HG02588 (cell line): ENCODE measurements at regions not wholly inside any gene's neighbourhood (a gene's known extent, or its start where the extent isn't known, plus 50 kb on each side); places are given as distances from the start of the nearest gene placed in this dataset.
"Not testable (repeated sequence)": the region's sequence is repeated elsewhere in the genome, so short reads cannot be mapped to it uniquely, and the experiment has no call there.

Source experiments
- ATAC-seq: cut with Tn5 transposase; IDR thresholded peaks from one replicate; pipeline ENCODE4 v1.9.1; 2021; ENCODE audit warnings: mild to moderate bottlenecking, moderate library complexity; ENCODE audit not compliant: unreplicated experiment

DNA sequence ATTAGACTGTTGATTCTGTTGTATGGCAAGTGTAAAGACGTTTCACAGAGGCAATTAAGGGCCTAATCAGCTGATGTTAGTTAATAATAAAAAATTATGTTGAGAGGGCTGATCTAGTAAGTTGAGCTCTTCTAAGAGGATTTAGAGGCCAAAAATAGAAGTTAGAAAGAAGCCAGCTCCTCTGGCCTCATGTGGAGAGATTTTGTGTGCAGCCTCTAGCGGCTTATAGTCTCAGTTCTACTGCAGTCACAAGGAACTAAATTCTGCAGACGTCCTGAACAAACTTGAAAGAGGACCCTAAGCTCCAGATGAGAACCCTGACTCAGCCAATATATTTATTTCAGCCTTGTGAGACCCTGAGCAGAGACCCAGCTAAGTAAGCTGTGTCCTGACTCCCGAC, 498.6 kb downstream of the BTBD3 start:
- ATAC-seq: no peak

GRCh38 chr20:12433724-12434123, 516.0 kb downstream of the BTBD3 start:
- no peak for ATAC-seq

GRCh38 chr20:12434672-12435071, 517.0 kb downstream of the BTBD3 start:
- no peak for ATAC-seq

DNA sequence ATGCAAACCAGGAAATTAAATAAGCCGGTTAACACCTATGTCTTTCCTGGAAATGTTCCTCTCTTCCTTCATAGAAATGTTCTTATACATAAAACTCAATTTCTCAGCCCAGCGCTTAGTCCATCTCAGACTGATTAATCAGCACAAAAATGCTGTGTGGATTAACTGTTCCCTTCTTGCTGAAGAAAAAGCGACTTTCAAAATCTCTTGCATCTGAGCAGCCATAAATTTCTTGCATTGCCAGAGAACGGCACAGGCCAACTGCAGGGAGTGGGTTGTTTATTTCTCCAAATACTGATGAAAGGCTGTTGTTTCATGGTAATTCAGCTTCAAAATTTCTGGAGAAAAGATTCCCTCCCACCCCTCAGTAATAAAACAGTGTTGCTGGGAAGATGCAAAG, 517.6 kb downstream of the BTBD3 start:
- ATAC-seq: no peak

DNA sequence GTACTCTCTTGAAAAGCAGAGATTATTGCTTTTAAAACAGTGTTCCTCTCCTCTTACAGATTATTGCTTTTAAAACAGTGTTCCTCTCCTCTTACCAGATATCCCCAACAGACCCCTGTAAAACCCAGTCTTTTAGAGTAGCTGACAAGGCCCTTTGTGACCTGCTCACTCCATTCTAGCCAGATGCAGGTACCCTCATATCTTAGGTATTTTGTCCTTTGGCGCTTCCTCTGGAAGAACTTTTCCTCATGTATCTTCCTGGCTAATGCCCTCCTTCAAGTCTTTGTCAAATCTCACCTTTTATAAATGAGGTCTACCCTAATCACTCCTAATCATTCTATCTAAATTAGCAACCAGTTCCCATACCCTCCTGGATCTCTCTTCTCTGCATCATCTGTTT, 536.0 kb downstream of the BTBD3 start:
- ATAC-seq: no peak

- ATAC-seq: no peak
Measured at GRCh38 chr20:12455148-12455547, 537.5 kb downstream of the BTBD3 start.

DNA sequence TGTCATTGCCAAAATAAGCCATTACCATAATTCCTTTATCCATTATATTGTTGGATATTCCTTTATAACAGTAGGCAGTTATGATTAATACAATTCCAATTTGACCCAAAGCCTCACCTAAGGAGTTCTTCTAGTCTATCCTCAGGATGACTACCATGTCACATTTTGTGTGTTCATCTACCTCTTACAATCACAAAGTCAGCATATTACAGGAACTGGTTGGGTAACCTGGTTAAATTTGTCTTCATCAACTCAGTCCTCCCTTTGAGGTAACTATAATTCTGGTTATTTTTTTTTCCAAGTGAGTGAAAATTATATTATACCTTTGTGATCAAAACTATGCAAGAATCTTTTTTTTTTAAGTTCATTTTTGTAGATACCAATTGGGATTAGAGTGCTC, 540.5 kb downstream of the BTBD3 start:
- no peak for ATAC-seq

- no peak for ATAC-seq
Measured at GRCh38 chr20:12464036-12464435, 544.7 kb upstream of the SPTLC3 start.

- ATAC-seq: no peak
Measured at GRCh38 chr20:12466915-12467314, 541.9 kb upstream of the SPTLC3 start.

- no peak for ATAC-seq
Measured at GRCh38 chr20:12467758-12468157, 541.0 kb upstream of the SPTLC3 start.

DNA sequence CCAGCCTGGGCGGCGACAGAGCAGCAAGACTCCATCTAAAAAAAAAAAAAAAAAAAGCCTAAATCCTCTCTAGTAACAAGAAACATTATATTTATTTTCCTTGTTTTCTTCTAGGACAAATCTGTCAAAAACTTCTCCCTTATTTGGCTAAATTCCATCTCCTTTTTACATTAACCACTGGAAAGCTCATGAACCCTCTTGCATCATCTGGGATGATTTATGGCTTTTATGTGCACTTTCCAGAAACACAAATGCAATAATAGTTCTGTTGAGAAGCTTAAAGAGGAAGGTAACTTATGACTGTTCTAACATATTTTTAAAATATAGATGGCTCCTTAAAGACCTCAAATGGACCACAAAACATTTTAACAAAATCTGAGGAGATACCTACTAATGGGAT, 526.1 kb upstream of the SPTLC3 start:
- ATAC-seq: no peak

GRCh38 chr20:12502443-12502842, 506.3 kb upstream of the SPTLC3 start:
- ATAC-seq: no peak

GRCh38 chr20:12504779-12505178, 504.0 kb upstream of the SPTLC3 start:
- no peak for ATAC-seq

GRCh38 chr20:12511499-12511898, 497.3 kb upstream of the SPTLC3 start:
- no peak for ATAC-seq

DNA sequence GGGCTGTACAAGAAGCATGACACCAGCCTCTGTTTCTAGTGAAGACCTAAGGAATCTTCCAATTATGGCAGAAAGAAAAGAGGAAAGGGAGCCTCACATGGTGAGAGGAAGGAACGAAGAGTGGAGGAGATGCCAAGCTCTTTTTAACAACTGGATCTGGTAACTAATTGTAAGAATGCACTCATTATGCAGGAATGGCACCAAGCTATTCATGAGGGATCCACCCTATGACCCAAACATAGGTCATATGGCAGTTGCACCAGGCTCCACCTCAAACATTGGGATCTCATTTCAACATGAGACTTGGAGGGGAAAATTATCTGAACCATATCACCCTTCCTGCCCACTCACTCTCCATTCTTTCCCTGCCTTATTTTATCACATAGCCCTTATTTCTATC, 496.0 kb upstream of the SPTLC3 start:
- no peak for ATAC-seq

DNA sequence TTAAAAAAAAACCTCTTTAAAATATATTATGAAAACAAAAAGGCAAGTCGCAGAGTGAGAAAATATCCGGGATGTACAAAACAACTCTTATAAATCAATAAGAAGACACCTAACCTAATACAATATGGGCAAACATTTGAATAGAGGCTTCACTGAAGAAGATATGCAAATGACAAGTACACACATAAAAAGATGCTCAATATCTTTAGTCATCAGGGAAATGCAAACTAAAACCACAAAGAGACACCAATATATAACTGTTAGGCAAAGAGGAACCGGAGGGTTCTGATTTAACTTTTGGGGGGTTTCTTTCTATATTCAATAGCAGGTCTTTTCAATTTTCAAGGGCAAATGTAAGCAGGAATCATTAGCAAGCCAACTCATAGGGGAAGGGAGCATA, 480.7 kb upstream of the SPTLC3 start:
- no peak for ATAC-seq

- ATAC-seq: no peak
Measured at GRCh38 chr20:12528591-12529041, 480.2 kb upstream of the SPTLC3 start.

GRCh38 chr20:12531626-12532025, 477.1 kb upstream of the SPTLC3 start:
- no peak for ATAC-seq

DNA sequence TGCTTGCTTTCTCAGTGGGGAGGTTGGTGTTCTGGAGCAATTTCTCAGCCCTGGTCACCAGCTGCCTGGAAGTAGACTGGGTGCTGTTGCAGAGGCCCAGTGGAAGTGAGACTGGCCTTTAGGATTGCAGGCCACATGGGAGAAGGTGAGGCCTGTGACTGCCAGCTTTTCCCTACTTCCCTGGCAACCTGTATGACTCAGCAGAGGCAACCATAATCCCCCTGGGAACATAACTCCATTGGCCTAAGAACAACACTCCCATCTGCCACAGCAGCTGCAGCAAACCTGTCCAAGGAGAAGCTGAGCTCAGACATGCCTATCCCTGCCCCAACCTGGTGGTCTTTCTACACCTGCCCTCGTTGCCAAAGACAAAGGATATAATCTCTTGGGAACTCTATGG, 473.5 kb upstream of the SPTLC3 start:
- ATAC-seq: no peak

DNA sequence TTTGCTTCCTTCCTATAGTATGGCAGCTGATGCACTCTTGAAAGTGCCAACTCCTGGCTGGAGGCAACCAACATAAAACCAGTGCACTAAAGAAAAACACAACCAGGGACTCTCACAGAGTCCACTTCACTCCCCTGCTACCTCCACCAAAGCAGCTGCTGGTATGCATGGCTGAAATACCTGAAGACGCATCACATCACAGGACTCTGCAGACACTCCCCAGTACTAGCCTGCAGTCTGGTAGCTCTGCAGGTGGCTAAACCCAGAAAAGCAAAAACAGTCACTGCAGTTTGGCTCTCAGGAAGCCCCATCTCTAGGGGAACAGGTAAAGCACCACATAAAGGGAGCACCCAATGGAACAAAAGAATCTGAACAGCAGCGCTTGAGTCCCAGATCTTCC, 473.0 kb upstream of the SPTLC3 start:
- ATAC-seq: no peak

DNA sequence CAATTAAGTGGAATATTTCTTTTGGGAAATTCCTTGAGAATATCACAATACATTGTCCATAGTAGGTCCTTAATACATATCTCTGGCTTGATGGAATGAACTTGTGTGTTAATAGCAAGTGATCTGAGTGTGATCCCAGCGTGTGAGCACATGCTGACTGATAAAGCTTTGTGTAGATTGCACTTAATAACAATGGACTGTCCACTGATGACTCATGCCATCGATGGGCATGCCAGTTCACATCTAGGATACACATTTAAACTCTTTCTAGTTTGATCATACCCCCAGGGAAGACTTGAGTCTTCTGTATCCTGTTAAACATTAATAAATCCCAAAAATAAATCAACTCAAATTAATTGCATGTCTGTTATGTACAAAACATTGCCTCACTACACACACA, 454.3 kb upstream of the SPTLC3 start:
- no peak for ATAC-seq

DNA sequence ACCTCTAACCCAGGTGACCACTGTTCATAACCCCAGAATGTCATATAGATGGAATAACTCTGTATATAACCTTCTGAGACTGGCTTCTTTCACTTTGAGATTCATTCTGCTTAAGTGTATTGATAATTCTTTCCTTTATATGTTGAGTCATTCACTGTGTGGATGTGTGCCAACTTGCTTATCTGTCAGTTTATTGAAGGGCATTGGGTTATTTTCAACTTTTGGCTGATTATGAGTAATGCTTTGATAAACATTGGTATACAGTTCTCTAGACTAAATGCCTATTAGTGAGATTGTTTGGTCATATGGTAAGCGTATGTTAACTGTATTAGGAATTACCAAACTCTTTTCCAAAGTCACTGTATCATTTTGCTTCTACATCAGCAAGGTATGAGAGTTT, 453.4 kb upstream of the SPTLC3 start:
- ATAC-seq: no peak

GRCh38 chr20:12555849-12556248, 452.9 kb upstream of the SPTLC3 start:
- not testable (repeated sequence) for ATAC-seq

GRCh38 chr20:12557224-12557623, 451.5 kb upstream of the SPTLC3 start:
- ATAC-seq: no peak
